ENCODE measurements at regions not wholly inside any gene's neighbourhood (a gene's known extent, or its start where the extent isn't known, plus 50 kb on each side); places are given as distances from the start of the nearest gene placed in this dataset.

- no peak overlapping the region for H3K4me3 ChIP-seq (IDR thresholded peaks at IDR 0.05; ENCODE audit: insufficient read depth, low read depth, low read length)
- no peaks in the 10 kb centered on the region for H4K20me1 ChIP-seq (ENCODE audit: insufficient read depth)
- H3K9ac ChIP-seq: no peak overlapping the region
- peaks cover 9% of the 10 kb centered on the region for H3K4me1 ChIP-seq (ENCODE audit: low read depth, poor library complexity, severe bottlenecking)
- TF ChIP-seq, protein P1, sequence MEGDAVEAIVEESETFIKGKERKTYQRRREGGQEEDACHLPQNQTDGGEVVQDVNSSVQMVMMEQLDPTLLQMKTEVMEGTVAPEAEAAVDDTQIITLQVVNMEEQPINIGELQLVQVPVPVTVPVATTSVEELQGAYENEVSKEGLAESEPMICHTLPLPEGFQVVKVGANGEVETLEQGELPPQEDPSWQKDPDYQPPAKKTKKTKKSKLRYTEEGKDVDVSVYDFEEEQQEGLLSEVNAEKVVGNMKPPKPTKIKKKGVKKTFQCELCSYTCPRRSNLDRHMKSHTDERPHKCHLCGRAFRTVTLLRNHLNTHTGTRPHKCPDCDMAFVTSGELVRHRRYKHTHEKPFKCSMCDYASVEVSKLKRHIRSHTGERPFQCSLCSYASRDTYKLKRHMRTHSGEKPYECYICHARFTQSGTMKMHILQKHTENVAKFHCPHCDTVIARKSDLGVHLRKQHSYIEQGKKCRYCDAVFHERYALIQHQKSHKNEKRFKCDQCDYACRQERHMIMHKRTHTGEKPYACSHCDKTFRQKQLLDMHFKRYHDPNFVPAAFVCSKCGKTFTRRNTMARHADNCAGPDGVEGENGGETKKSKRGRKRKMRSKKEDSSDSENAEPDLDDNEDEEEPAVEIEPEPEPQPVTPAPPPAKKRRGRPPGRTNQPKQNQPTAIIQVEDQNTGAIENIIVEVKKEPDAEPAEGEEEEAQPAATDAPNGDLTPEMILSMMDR (conservative IDR thresholded peaks at IDR 0.05; ENCODE audit: low read depth, low read length): no peak
- no peaks in the 10 kb centered on the region for H3K27me3 ChIP-seq (ENCODE audit: insufficient read depth, low read depth)
- no peaks in the 10 kb centered on the region for H3K36me3 ChIP-seq (ENCODE audit: insufficient read depth)
- no peak overlapping the region for H2AFZ ChIP-seq (ENCODE audit: low read depth)
- no peak overlapping the region for H3K27ac ChIP-seq
- H3K4me2 ChIP-seq: no peak overlapping the region
- H3K79me2 ChIP-seq (ENCODE audit: insufficient read depth, low read depth): no peaks in the 10 kb centered on the region
Observed at GRCh38 chr15:57827021-57827420, 120.5 kb downstream of the POLR2M start.

- Histone ChIP-seq H2AFZ (ENCODE audit: low read depth) (no peak overlapping the region), H3K9ac (no peak overlapping the region), H3K36me3 (ENCODE audit: insufficient read depth) (no peaks in the 10 kb centered on the region), H4K20me1 (ENCODE audit: insufficient read depth) (no peaks in the 10 kb centered on the region), H3K27ac (no peak overlapping the region), H3K4me3 (IDR thresholded peaks at IDR 0.05; ENCODE audit: insufficient read depth, low read depth, low read length) (no peak overlapping the region), H3K4me2 (no peak overlapping the region), H3K4me1 (ENCODE audit: low read depth, poor library complexity, severe bottlenecking) (peaks cover 9% of the 10 kb centered on the region), H3K79me2 (ENCODE audit: insufficient read depth, low read depth) (no peaks in the 10 kb centered on the region), H3K27me3 (ENCODE audit: insufficient read depth, low read depth) (no peaks in the 10 kb centered on the region)
- TF ChIP-seq, protein P1 (conservative IDR thresholded peaks at IDR 0.05; ENCODE audit: low read depth, low read length): no peak
Observed at GRCh38 chr15:57827971-57828370, 121.5 kb downstream of the POLR2M start.

GRCh38 chr15:57832183-57832582 lies 125.7 kb downstream of the POLR2M start:
- no peaks in the 10 kb centered on the region for H3K36me3 ChIP-seq (ENCODE audit: insufficient read depth)
- H3K79me2 ChIP-seq (ENCODE audit: insufficient read depth, low read depth): no peaks in the 10 kb centered on the region
- no peaks in the 10 kb centered on the region for H4K20me1 ChIP-seq (ENCODE audit: insufficient read depth)
- no peaks in the 10 kb centered on the region for H3K27me3 ChIP-seq (ENCODE audit: insufficient read depth, low read depth)
- H3K4me1 ChIP-seq (ENCODE audit: low read depth, poor library complexity, severe bottlenecking): peaks cover 9% of the 10 kb centered on the region
- H3K27ac ChIP-seq: no peak overlapping the region
- no peak overlapping the region for H3K4me2 ChIP-seq
- no peak overlapping the region for H3K9ac ChIP-seq
- no peak overlapping the region for H2AFZ ChIP-seq (ENCODE audit: low read depth)
- TF ChIP-seq, protein P1 (conservative IDR thresholded peaks at IDR 0.05; ENCODE audit: low read depth, low read length): no peak
- H3K4me3 ChIP-seq (IDR thresholded peaks at IDR 0.05; ENCODE audit: insufficient read depth, low read depth, low read length): no peak overlapping the region

DNA sequence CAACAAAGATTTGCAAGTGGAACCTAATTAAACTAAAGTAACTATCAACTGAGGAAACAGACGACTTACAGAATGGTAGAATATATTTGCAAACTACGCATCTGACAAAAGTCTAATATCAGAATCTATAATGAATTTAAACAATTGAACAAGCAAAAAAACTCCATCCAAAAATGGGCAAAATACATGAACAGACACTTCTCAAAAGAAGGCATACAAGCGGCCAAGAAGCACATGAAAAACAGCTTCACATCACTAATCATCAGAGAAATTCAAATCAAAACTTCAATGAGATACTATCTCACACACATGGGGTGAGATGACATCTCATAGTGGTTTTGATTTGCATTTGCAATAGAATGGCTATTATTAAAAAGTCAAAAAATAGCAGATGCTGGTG lies 128.6 kb downstream of the POLR2M start:
- Histone ChIP-seq H3K9ac (no peak overlapping the region), H3K4me2 (no peak overlapping the region), H3K27ac (no peak overlapping the region), H3K27me3 (ENCODE audit: insufficient read depth, low read depth) (no peaks in the 10 kb centered on the region), H3K4me3 (IDR thresholded peaks at IDR 0.05; ENCODE audit: insufficient read depth, low read depth, low read length) (no peak overlapping the region), H2AFZ (ENCODE audit: low read depth) (no peak overlapping the region), H3K4me1 (ENCODE audit: low read depth, poor library complexity, severe bottlenecking) (no peaks in the 10 kb centered on the region), H3K36me3 (ENCODE audit: insufficient read depth) (no peaks in the 10 kb centered on the region), H4K20me1 (ENCODE audit: insufficient read depth) (no peaks in the 10 kb centered on the region), H3K79me2 (ENCODE audit: insufficient read depth, low read depth) (no peaks in the 10 kb centered on the region)
- TF ChIP-seq, protein P1 (conservative IDR thresholded peaks at IDR 0.05; ENCODE audit: low read depth, low read length): no peak
